GM23338 (cell line): ENCODE measurements at regions not wholly inside any gene's neighbourhood (a gene's known extent, or its start where the extent isn't known, plus 50 kb on each side); places are given as distances from the start of the nearest gene placed in this dataset.

ENCODE experiments used
- CREB1 ChIP-seq: fragments of 250-450 bp; sonication (Bioruptor Pico); IDR thresholded peaks from 2 replicates; pipeline ENCODE4 v1.5.0; 2020; ENCODE audit warnings: low read depth, mild to moderate bottlenecking, moderate library complexity
- JUNB ChIP-seq: IDR thresholded peaks from one replicate; pipeline ENCODE4 v1.6.1; 2016; ENCODE audit warnings: antibody characterized with exemption; ENCODE audit not compliant: unreplicated experiment
- POLR2AphosphoS5 ChIP-seq: IDR thresholded peaks from 2 replicates; pipeline ENCODE4 v1.6.1; 2016; ENCODE audit warnings: antibody characterized with exemption, low read depth
- STAT1 ChIP-seq: IDR thresholded peaks from one replicate; pipeline ENCODE4 v1.6.1; 2016; ENCODE audit warnings: antibody characterized with exemption; ENCODE audit not compliant: unreplicated experiment
- ZNF462 ChIP-seq: fragments of 250-450 bp; sonication (Bioruptor Pico); IDR thresholded peaks from 2 replicates; pipeline ENCODE4 v1.5.0; 2020; ENCODE audit warnings: mild to moderate bottlenecking, moderate library complexity
- TF ChIP-seq, protein P1 (sequence below), 2 experiments: fragments of 200-600 bp in 1 of 2; sonication (generic) in 1 of 2; conservative IDR thresholded peaks; 2 replicates each; pipeline versions ENCODE4 v1.5.1 to v1.6.1; 2016 to 2017; ENCODE audit warnings: antibody characterized with exemption in 2 of 2, low read depth in 2 of 2, mild to moderate bottlenecking in 2 of 2, moderate library complexity in 1 of 2

- TF ChIP-seq POLR2AphosphoS5 (no peak), JUNB (no peak), STAT1 (no peak), CREB1 (CRISPR knock-in tag) (no peak), ZNF462 (CRISPR knock-in tag) (no peak)
- TF ChIP-seq, protein P1, sequence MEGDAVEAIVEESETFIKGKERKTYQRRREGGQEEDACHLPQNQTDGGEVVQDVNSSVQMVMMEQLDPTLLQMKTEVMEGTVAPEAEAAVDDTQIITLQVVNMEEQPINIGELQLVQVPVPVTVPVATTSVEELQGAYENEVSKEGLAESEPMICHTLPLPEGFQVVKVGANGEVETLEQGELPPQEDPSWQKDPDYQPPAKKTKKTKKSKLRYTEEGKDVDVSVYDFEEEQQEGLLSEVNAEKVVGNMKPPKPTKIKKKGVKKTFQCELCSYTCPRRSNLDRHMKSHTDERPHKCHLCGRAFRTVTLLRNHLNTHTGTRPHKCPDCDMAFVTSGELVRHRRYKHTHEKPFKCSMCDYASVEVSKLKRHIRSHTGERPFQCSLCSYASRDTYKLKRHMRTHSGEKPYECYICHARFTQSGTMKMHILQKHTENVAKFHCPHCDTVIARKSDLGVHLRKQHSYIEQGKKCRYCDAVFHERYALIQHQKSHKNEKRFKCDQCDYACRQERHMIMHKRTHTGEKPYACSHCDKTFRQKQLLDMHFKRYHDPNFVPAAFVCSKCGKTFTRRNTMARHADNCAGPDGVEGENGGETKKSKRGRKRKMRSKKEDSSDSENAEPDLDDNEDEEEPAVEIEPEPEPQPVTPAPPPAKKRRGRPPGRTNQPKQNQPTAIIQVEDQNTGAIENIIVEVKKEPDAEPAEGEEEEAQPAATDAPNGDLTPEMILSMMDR (conservative IDR thresholded peaks at IDR 0.05; ENCODE audit: low read depth in 2 of 2), result peak; percentile 77 to 95
Observed at GRCh38 chr1:99481391-99481996, 164.4 kb upstream of the PALMD start.
